Osteoblast (primary cell): ENCODE measurements at regions not wholly inside any gene's neighbourhood (a gene's known extent, or its start where the extent isn't known, plus 50 kb on each side); places are given as distances from the start of the nearest gene placed in this dataset.

Source experiments
- DNase-seq: peaks from one replicate; pipeline ENCODE4 v3.0.0; 2011; ENCODE audit warnings: low spot score, mixed read lengths; ENCODE audit not compliant: insufficient read length; ENCODE audit errors: missing footprints
- H2AFZ ChIP-seq: 2 replicates; pipeline ENCODE4 v1.6.0; 2011; ENCODE audit warnings: mild to moderate bottlenecking, low read length
- H3K27ac ChIP-seq: 2 replicates; pipeline ENCODE4 v1.5.1; 2011; ENCODE audit warnings: mild to moderate bottlenecking, low read depth, low read length, moderate library complexity
- H3K27me3 ChIP-seq: 2 replicates; pipeline ENCODE4 v1.6.0; 2012; ENCODE audit warnings: mild to moderate bottlenecking, control low read depth, inconsistent platforms, low read length, moderate library complexity; ENCODE audit not compliant: insufficient read depth
- H3K36me3 ChIP-seq: 2 replicates; pipeline ENCODE4 v1.5.1; 2011; ENCODE audit warnings: mild to moderate bottlenecking, low read length, control low read depth, moderate library complexity; ENCODE audit not compliant: insufficient read depth
- H3K4me1 ChIP-seq: 2 replicates; pipeline ENCODE4 v1.5.1; 2011; ENCODE audit warnings: mild to moderate bottlenecking, low read length, control low read depth, moderate library complexity; ENCODE audit not compliant: insufficient read depth
- H3K4me2 ChIP-seq: 2 replicates; pipeline ENCODE4 v1.6.0; 2011; ENCODE audit warnings: mild to moderate bottlenecking, low read length; ENCODE audit not compliant: insufficient read depth
- H3K4me3 ChIP-seq: fragments of 200-600 bp; sonication (generic); 3 replicates; pipeline ENCODE4 v1.5.1; 2012; ENCODE audit warnings: mild to moderate bottlenecking, low read length, inconsistent platforms; ENCODE audit not compliant: insufficient read depth
- H3K79me2 ChIP-seq: 2 replicates; pipeline ENCODE4 v1.6.0; 2012; ENCODE audit warnings: mild to moderate bottlenecking, low read length, control low read depth, inconsistent platforms; ENCODE audit not compliant: insufficient read depth
- H3K9me3 ChIP-seq: 2 replicates; pipeline ENCODE4 v1.5.1; 2011; ENCODE audit warnings: low read depth, low read length, control low read depth
- H4K20me1 ChIP-seq: 2 replicates; pipeline ENCODE4 v1.6.0; 2012; ENCODE audit warnings: mild to moderate bottlenecking, low read length, control low read depth; ENCODE audit not compliant: insufficient read depth
- CTCF ChIP-seq: IDR thresholded peaks from 2 replicates; pipeline ENCODE4 v1.5.1; 2011; ENCODE audit warnings: mild to moderate bottlenecking, low read depth, low read length, moderate library complexity; ENCODE audit errors: extremely low read depth

- no peak for DNase-seq
Observed at GRCh38 chr5:104146652-104147051, 584.1 kb upstream of the NUDT12 start.

GRCh38 chr5:104139840-104140239 is 577.3 kb upstream of the NUDT12 start:
- no peaks in the 10 kb centered on the region for H3K9me3 ChIP-seq
- no peak for DNase-seq
- no peaks in the 10 kb centered on the region for H3K27me3 ChIP-seq
- TF ChIP-seq CTCF = no peak
- H3K4me1 ChIP-seq = no peaks in the 10 kb centered on the region
- no peaks in the 10 kb centered on the region for H4K20me1 ChIP-seq
- no peaks in the 10 kb centered on the region for H3K79me2 ChIP-seq
- H3K36me3 ChIP-seq = no peaks in the 10 kb centered on the region
- no peak overlapping the region for H3K27ac ChIP-seq
- H3K4me2 ChIP-seq = no peak overlapping the region
- H3K4me3 ChIP-seq = no peak overlapping the region
- no peak overlapping the region for H2AFZ ChIP-seq

More at GRCh38 chr5:104146652-104147051, 584.1 kb upstream of the NUDT12 start:
- Histone ChIP-seq H4K20me1 (no peaks in the 10 kb centered on the region), H3K4me3 (no peak overlapping the region), H3K27ac (no peak overlapping the region), H3K4me2 (no peak overlapping the region), H3K79me2 (no peaks in the 10 kb centered on the region), H3K9me3 (no peaks in the 10 kb centered on the region), H3K4me1 (no peaks in the 10 kb centered on the region), H3K27me3 (no peaks in the 10 kb centered on the region), H2AFZ (no peak overlapping the region), H3K36me3 (no peaks in the 10 kb centered on the region)
- TF ChIP-seq CTCF = no peak

- Histone ChIP-seq H3K9me3 (no peaks in the 10 kb centered on the region), H3K4me3 (no peak overlapping the region), H3K4me1 (no peaks in the 10 kb centered on the region), H3K27me3 (no peaks in the 10 kb centered on the region), H3K4me2 (no peak overlapping the region), H2AFZ (no peak overlapping the region), H3K36me3 (no peaks in the 10 kb centered on the region), H3K27ac (no peak overlapping the region), H4K20me1 (no peaks in the 10 kb centered on the region), H3K79me2 (no peaks in the 10 kb centered on the region)
- DNase-seq = no peak
- TF ChIP-seq CTCF = no peak
Observed at GRCh38 chr5:104130320-104130719, 567.7 kb upstream of the NUDT12 start.

- DNase-seq = no peak
- no peak overlapping the region for H3K27ac ChIP-seq
- TF ChIP-seq CTCF = no peak
- H3K9me3 ChIP-seq = no peaks in the 10 kb centered on the region
- no peaks in the 10 kb centered on the region for H4K20me1 ChIP-seq
- H3K4me1 ChIP-seq = no peaks in the 10 kb centered on the region
- H2AFZ ChIP-seq = no peak overlapping the region
- H3K79me2 ChIP-seq = no peaks in the 10 kb centered on the region
- H3K36me3 ChIP-seq = no peaks in the 10 kb centered on the region
- H3K27me3 ChIP-seq = no peaks in the 10 kb centered on the region
- H3K4me2 ChIP-seq = no peak overlapping the region
- H3K4me3 ChIP-seq = no peak overlapping the region
Observed at GRCh38 chr5:104128348-104128747, 565.8 kb upstream of the NUDT12 start.
